WTC11 (cell line): ENCODE measurements at regions not wholly inside any gene's neighbourhood (a gene's known extent, or its start where the extent isn't known, plus 50 kb on each side); places are given as distances from the start of the nearest gene placed in this dataset.

Experiments used
- ATAC-seq: fragments of 200-7000 bp; cut with Tn5 transposase; 2 replicates; pipeline ENCODE4 v1.10.0; 2021; ENCODE audit warnings: mild to moderate bottlenecking, moderate library complexity
- CTCF ChIA-PET: fragments of 300-600 bp; sonication (Branson Sonifier 250); formaldehyde crosslinking; loops from one replicate; lab custom pipeline; 2021; ENCODE audit warnings: antibody characterized with exemption; lab: Charles Lee
- POLR2A ChIA-PET: fragments of 350-600 bp; sonication (Branson Sonifier 250); formaldehyde crosslinking; loops from one replicate; lab custom pipeline; 2021; ENCODE audit warnings: antibody characterized with exemption; lab: Charles Lee
- DNase-seq: peaks from one replicate; pipeline ENCODE4 v3.0.0; 2021; ENCODE audit warnings: low spot score
- H3K27ac Mint-ChIP-seq: 2 replicates; pipeline ENCODE4 v1.8.0; 2021; ENCODE audit warnings: mixed read lengths
- H3K27me3 Mint-ChIP-seq: 2 replicates; pipeline ENCODE4 v1.8.0; 2021; ENCODE audit warnings: low read depth, mild to moderate bottlenecking, moderate library complexity, mixed read lengths
- H3K36me3 Mint-ChIP-seq: 2 replicates; pipeline ENCODE4 v1.8.0; 2021; ENCODE audit warnings: mixed read lengths
- H3K4me1 Mint-ChIP-seq: 2 replicates; pipeline ENCODE4 v1.8.0; 2022; ENCODE audit warnings: mixed read lengths
- H3K4me3 Mint-ChIP-seq: 2 replicates; pipeline ENCODE4 v1.8.0; 2021; ENCODE audit warnings: mild to moderate bottlenecking, moderate library complexity, mixed read lengths
- H3K9me3 Mint-ChIP-seq: 2 replicates; pipeline ENCODE4 v1.8.0; 2021; ENCODE audit warnings: mixed read lengths
- ARID4B ChIP-seq: sonication (generic); formaldehyde crosslinking; IDR thresholded peaks from 2 replicates; pipeline ENCODE4 v1.8.0; 2023; ENCODE audit warnings: missing genetic modification reagents, mild to moderate bottlenecking, borderline replicate concordance
- ESRRA ChIP-seq: sonication (generic); formaldehyde crosslinking; IDR thresholded peaks from 2 replicates; pipeline ENCODE4 v1.8.1; 2022; ENCODE audit warnings: mild to moderate bottlenecking, missing genetic modification reagents, borderline replicate concordance
- ETV6 ChIP-seq: sonication (generic); formaldehyde crosslinking; IDR thresholded peaks from 2 replicates; pipeline ENCODE4 v1.8.1; 2022; ENCODE audit warnings: mild to moderate bottlenecking, missing genetic modification reagents
- GTF2I ChIP-seq: fragments of 250-450 bp; sonication (Bioruptor Pico); conservative IDR thresholded peaks from 2 replicates; pipeline ENCODE4 v1.4.0; 2021; ENCODE audit warnings: mild to moderate bottlenecking
- HMGA2 ChIP-seq: fragments of 250-450 bp; sonication (Bioruptor Pico); IDR thresholded peaks from 2 replicates; pipeline ENCODE4 v1.4.0; 2021; ENCODE audit warnings: mild to moderate bottlenecking, moderate library complexity
- IRF1 ChIP-seq: sonication (generic); formaldehyde crosslinking; IDR thresholded peaks from 2 replicates; pipeline ENCODE4 v1.8.0; 2023; ENCODE audit warnings: missing genetic modification reagents
- TEAD4 ChIP-seq: sonication (generic); formaldehyde crosslinking; IDR thresholded peaks from 2 replicates; pipeline ENCODE4 v1.8.0; 2022; ENCODE audit warnings: mild to moderate bottlenecking, missing genetic modification reagents
- ZBTB21 ChIP-seq: sonication (generic); formaldehyde crosslinking; IDR thresholded peaks from 2 replicates; pipeline ENCODE4 v1.8.1; 2023; ENCODE audit warnings: mild to moderate bottlenecking, missing genetic modification reagents, borderline replicate concordance
- ZBTB43 ChIP-seq: sonication (generic); formaldehyde crosslinking; IDR thresholded peaks from 2 replicates; pipeline ENCODE4 v1.8.1; 2023; ENCODE audit warnings: mild to moderate bottlenecking, missing genetic modification reagents
- ZNF138 ChIP-seq: sonication (generic); formaldehyde crosslinking; conservative IDR thresholded peaks from 2 replicates; pipeline ENCODE4 v1.8.1; 2022; ENCODE audit warnings: mild to moderate bottlenecking, moderate library complexity, missing genetic modification reagents
- ZNF281 ChIP-seq: sonication (generic); formaldehyde crosslinking; IDR thresholded peaks from 2 replicates; pipeline ENCODE4 v1.8.0; 2023; ENCODE audit warnings: mild to moderate bottlenecking, missing genetic modification reagents
- TF ChIP-seq, protein P1 (sequence below): fragments of 200-600 bp; IDR thresholded peaks from 2 replicates; pipeline ENCODE4 v1.8.0; 2022; ENCODE audit warnings: antibody characterized with exemption
- TF ChIP-seq, protein P2 (sequence below): sonication (generic); formaldehyde crosslinking; conservative IDR thresholded peaks from 2 replicates; pipeline ENCODE4 v1.8.1; 2022; ENCODE audit warnings: mild to moderate bottlenecking, missing genetic modification reagents
- TF ChIP-seq, protein P3 (sequence below): sonication (generic); formaldehyde crosslinking; IDR thresholded peaks from 2 replicates; pipeline ENCODE4 v1.8.1; 2022; ENCODE audit warnings: mild to moderate bottlenecking, missing genetic modification reagents, moderate library complexity, borderline replicate concordance
- TF ChIP-seq, protein P4 (sequence below): sonication (generic); formaldehyde crosslinking; IDR thresholded peaks from 2 replicates; pipeline ENCODE4 v1.8.1; 2022; ENCODE audit warnings: missing genetic modification reagents, borderline replicate concordance
- TF ChIP-seq, protein P5 (sequence below): fragments of 250-450 bp; sonication (Bioruptor Pico); IDR thresholded peaks from 2 replicates; pipeline ENCODE4 v1.9.0; 2021; ENCODE audit warnings: mild to moderate bottlenecking, borderline replicate concordance

- no peak for TF ChIP-seq ARID4B
- TF ChIP-seq TEAD4 (CRISPR knock-in tag), result no peak
- TF ChIP-seq, protein P1, sequence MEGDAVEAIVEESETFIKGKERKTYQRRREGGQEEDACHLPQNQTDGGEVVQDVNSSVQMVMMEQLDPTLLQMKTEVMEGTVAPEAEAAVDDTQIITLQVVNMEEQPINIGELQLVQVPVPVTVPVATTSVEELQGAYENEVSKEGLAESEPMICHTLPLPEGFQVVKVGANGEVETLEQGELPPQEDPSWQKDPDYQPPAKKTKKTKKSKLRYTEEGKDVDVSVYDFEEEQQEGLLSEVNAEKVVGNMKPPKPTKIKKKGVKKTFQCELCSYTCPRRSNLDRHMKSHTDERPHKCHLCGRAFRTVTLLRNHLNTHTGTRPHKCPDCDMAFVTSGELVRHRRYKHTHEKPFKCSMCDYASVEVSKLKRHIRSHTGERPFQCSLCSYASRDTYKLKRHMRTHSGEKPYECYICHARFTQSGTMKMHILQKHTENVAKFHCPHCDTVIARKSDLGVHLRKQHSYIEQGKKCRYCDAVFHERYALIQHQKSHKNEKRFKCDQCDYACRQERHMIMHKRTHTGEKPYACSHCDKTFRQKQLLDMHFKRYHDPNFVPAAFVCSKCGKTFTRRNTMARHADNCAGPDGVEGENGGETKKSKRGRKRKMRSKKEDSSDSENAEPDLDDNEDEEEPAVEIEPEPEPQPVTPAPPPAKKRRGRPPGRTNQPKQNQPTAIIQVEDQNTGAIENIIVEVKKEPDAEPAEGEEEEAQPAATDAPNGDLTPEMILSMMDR, result no peak
- no peak for TF ChIP-seq ZNF281 (CRISPR knock-in tag)
- no peak for TF ChIP-seq ESRRA (CRISPR knock-in tag)
- no peak for TF ChIP-seq ZBTB21 (CRISPR knock-in tag)
- no peak for TF ChIP-seq ETV6 (CRISPR knock-in tag)
- TF ChIP-seq IRF1, result no peak
- no peak for TF ChIP-seq ZNF138 (CRISPR knock-in tag)
- TF ChIP-seq, protein P2, sequence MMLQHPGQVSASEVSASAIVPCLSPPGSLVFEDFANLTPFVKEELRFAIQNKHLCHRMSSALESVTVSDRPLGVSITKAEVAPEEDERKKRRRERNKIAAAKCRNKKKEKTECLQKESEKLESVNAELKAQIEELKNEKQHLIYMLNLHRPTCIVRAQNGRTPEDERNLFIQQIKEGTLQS (CRISPR knock-in tag), result no peak
- TF ChIP-seq ZBTB43, result no peak
- no peak for TF ChIP-seq HMGA2 (CRISPR knock-in tag)
- TF ChIP-seq, protein P3, sequence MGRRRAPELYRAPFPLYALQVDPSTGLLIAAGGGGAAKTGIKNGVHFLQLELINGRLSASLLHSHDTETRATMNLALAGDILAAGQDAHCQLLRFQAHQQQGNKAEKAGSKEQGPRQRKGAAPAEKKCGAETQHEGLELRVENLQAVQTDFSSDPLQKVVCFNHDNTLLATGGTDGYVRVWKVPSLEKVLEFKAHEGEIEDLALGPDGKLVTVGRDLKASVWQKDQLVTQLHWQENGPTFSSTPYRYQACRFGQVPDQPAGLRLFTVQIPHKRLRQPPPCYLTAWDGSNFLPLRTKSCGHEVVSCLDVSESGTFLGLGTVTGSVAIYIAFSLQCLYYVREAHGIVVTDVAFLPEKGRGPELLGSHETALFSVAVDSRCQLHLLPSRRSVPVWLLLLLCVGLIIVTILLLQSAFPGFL, result no peak
- TF ChIP-seq, protein P4, sequence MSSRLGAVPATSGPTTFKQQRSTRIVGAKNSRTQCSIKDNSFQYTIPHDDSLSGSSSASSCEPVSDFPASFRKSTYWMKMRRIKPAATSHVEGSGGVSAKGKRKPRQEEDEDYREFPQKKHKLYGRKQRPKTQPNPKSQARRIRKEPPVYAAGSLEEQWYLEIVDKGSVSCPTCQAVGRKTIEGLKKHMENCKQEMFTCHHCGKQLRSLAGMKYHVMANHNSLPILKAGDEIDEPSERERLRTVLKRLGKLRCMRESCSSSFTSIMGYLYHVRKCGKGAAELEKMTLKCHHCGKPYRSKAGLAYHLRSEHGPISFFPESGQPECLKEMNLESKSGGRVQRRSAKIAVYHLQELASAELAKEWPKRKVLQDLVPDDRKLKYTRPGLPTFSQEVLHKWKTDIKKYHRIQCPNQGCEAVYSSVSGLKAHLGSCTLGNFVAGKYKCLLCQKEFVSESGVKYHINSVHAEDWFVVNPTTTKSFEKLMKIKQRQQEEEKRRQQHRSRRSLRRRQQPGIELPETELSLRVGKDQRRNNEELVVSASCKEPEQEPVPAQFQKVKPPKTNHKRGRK (CRISPR knock-in tag), result no peak
- TF ChIP-seq, protein P5, sequence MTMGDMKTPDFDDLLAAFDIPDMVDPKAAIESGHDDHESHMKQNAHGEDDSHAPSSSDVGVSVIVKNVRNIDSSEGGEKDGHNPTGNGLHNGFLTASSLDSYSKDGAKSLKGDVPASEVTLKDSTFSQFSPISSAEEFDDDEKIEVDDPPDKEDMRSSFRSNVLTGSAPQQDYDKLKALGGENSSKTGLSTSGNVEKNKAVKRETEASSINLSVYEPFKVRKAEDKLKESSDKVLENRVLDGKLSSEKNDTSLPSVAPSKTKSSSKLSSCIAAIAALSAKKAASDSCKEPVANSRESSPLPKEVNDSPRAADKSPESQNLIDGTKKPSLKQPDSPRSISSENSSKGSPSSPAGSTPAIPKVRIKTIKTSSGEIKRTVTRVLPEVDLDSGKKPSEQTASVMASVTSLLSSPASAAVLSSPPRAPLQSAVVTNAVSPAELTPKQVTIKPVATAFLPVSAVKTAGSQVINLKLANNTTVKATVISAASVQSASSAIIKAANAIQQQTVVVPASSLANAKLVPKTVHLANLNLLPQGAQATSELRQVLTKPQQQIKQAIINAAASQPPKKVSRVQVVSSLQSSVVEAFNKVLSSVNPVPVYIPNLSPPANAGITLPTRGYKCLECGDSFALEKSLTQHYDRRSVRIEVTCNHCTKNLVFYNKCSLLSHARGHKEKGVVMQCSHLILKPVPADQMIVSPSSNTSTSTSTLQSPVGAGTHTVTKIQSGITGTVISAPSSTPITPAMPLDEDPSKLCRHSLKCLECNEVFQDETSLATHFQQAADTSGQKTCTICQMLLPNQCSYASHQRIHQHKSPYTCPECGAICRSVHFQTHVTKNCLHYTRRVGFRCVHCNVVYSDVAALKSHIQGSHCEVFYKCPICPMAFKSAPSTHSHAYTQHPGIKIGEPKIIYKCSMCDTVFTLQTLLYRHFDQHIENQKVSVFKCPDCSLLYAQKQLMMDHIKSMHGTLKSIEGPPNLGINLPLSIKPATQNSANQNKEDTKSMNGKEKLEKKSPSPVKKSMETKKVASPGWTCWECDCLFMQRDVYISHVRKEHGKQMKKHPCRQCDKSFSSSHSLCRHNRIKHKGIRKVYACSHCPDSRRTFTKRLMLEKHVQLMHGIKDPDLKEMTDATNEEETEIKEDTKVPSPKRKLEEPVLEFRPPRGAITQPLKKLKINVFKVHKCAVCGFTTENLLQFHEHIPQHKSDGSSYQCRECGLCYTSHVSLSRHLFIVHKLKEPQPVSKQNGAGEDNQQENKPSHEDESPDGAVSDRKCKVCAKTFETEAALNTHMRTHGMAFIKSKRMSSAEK (CRISPR knock-in tag), result no peak
- TF ChIP-seq GTF2I (CRISPR knock-in tag), result no peak
- TF ChIP-seq, all 79 proteins: peak for 0
Observed at GRCh38 chr10:28986856-28987255, 302.0 kb upstream of the LYZL1 start.

More at GRCh38 chr10:28986856-28987255, 302.0 kb upstream of the LYZL1 start:
- H3K4me1 Mint-ChIP-seq, result peaks cover 17% of the 10 kb centered on the region
- ATAC-seq (no peak), DNase-seq (no peak)
- H3K36me3 Mint-ChIP-seq, result no peaks in the 10 kb centered on the region
- H3K9me3 Mint-ChIP-seq, result no peaks in the 10 kb centered on the region
- no peak overlapping the region for H3K4me3 Mint-ChIP-seq
- H3K27me3 Mint-ChIP-seq, result no peaks in the 10 kb centered on the region
- POLR2A ChIA-PET, result interaction anchor here (0.6 to 0.7 kb wide), 2 partner anchors 14 to 401 kb away, joined by 4 to 6 read pairs; no protein-coding TSS in a partner anchor
- no peak overlapping the region for H3K27ac Mint-ChIP-seq
- CTCF ChIA-PET, result interaction anchor here (0.6 to 1.5 kb wide), 4 partner anchors 48 to 371 kb away, joined by 4 to 7 read pairs (median 4); no protein-coding TSS in a partner anchor
